ENCODE measurements at regions not wholly inside any gene's neighbourhood (a gene's known extent, or its start where the extent isn't known, plus 50 kb on each side); places are given as distances from the start of the nearest gene placed in this dataset.

- Histone ChIP-seq H3K4me3 (replicated peaks in 1 of 3; ENCODE audit: insufficient read depth in 1 of 3, low read depth in 1 of 3, low read length in 3 of 3) (no peak overlapping the region), H3K4me2 (ENCODE audit: insufficient read depth, low read length) (no peak overlapping the region), H3K27me3 (ENCODE audit: control insufficient read depth in 2 of 2, insufficient read depth in 2 of 2, low read length in 2 of 2) (no peaks in the 10 kb centered on the region), H2AFZ (ENCODE audit: low read depth, low read length) (no peak overlapping the region), H3K9me1 (replicated peaks; ENCODE audit: control insufficient read depth, extremely low read depth, insufficient read depth, low read length) (no peaks in the 10 kb centered on the region), H3K4me1 (ENCODE audit: control insufficient read depth, extremely low read depth, insufficient read depth, low read length) (no peaks in the 10 kb centered on the region), H3K9ac (replicated peaks; ENCODE audit: extremely low read depth, insufficient read depth, low read length) (no peak overlapping the region), H4K20me1 (replicated peaks; ENCODE audit: control insufficient read depth, extremely low read depth, insufficient read depth, low read length) (no peaks in the 10 kb centered on the region), H3K79me2 (ENCODE audit: control insufficient read depth, insufficient read depth, low read length) (no peaks in the 10 kb centered on the region), H3K9me3 (replicated peaks; ENCODE audit: control insufficient read depth, insufficient read depth, low read length) (no peaks in the 10 kb centered on the region), H3K27ac (ENCODE audit: insufficient read depth, low read depth, low read length) (no peak overlapping the region), H3K36me3 (ENCODE audit: control insufficient read depth in 2 of 2, extremely low read depth in 1 of 2, insufficient read depth in 2 of 2, low read length in 2 of 2) (no peaks in the 10 kb centered on the region)
- dilution Hi-C loops (cut with MboI; ENCODE audit: extremely low pct_ligation_motif_present, low sequenced_read_pairs), result no loop called here
- FAIRE-seq (no peak), DNase-seq (ENCODE audit: low read depth, low spot score) (no peak)
- CTCF ChIA-PET, result no interaction called here
- POLR2A ChIA-PET, result no interaction called here
- intact Hi-C loops (cut with micrococcal nuclease), result no loop called here
- no TSS peak for BruUV-seq (replicated peaks)
- TF ChIP-seq EZH2 (IDR thresholded peaks at IDR 0.05; ENCODE audit: borderline replicate concordance, low read depth, low read length, severe bottlenecking), result no peak
- no peak for TF ChIP-seq GATA2 (IDR thresholded peaks at IDR 0.05; ENCODE audit: insufficient read depth, insufficient read length, low read depth, low read length)
- no peak for TF ChIP-seq MAX (IDR thresholded peaks at IDR 0.05; ENCODE audit: insufficient read depth, insufficient read length)
- no peak for TF ChIP-seq POLR2A (IDR thresholded peaks at IDR 0.05; ENCODE audit: low read depth, low read length)
- TF ChIP-seq CTCF (IDR thresholded peaks at IDR 0.05; ENCODE audit: extremely low read depth in 1 of 2, insufficient read depth in 1 of 2, low read depth in 1 of 2, low read length in 2 of 2), result no peak
- TF ChIP-seq POLR2AphosphoS5 (IDR thresholded peaks at IDR 0.05; ENCODE audit: insufficient read depth, low read depth, low read length), result no peak
- no peak for TF ChIP-seq JUN (IDR thresholded peaks at IDR 0.05; ENCODE audit: borderline replicate concordance, insufficient read depth, insufficient read length, low read depth)
- no peak for TF ChIP-seq MYC (IDR thresholded peaks at IDR 0.05; ENCODE audit: low read depth, low read length)
- no peak for TF ChIP-seq FOS (IDR thresholded peaks at IDR 0.05; ENCODE audit: borderline replicate concordance, insufficient read depth, low read length)
Observed at GRCh38 chr19:28429356-28429755, 783.6 kb downstream of the UQCRFS1 start.

Data from endothelial cell of umbilical vein (primary cell).